ENCODE measurements at regions not wholly inside any gene's neighbourhood (a gene's known extent, or its start where the extent isn't known, plus 50 kb on each side); places are given as distances from the start of the nearest gene placed in this dataset.

GRCh38 chr5:57855831-57856230 is 373.2 kb upstream of the ACTBL2 start:
- no peaks in the 10 kb centered on the region for H3K9me3 Mint-ChIP-seq
- H3K4me1 Mint-ChIP-seq = no peaks in the 10 kb centered on the region
- no peaks in the 10 kb centered on the region for H3K36me3 Mint-ChIP-seq
- no peak for DNase-seq
- CTCF ChIA-PET = no interaction called here
- H3K27me3 Mint-ChIP-seq = no peaks in the 10 kb centered on the region
- H3K4me3 Mint-ChIP-seq = no peak overlapping the region
- no peak overlapping the region for H3K27ac Mint-ChIP-seq

GRCh38 chr5:57853929-57854697 is 371.5 kb upstream of the ACTBL2 start:
- H3K27me3 Mint-ChIP-seq = no peaks in the 10 kb centered on the region
- no peak for DNase-seq
- no peak overlapping the region for H3K27ac Mint-ChIP-seq
- CTCF ChIA-PET = no interaction called here
- H3K4me1 Mint-ChIP-seq = no peaks in the 10 kb centered on the region
- H3K36me3 Mint-ChIP-seq = no peaks in the 10 kb centered on the region
- no peak overlapping the region for H3K4me3 Mint-ChIP-seq
- no peaks in the 10 kb centered on the region for H3K9me3 Mint-ChIP-seq

GRCh38 chr5:57850109-57850508 is 367.5 kb upstream of the ACTBL2 start:
- H3K4me3 Mint-ChIP-seq = no peak overlapping the region
- H3K27me3 Mint-ChIP-seq = no peaks in the 10 kb centered on the region
- CTCF ChIA-PET = no interaction called here
- no peak overlapping the region for H3K27ac Mint-ChIP-seq
- H3K4me1 Mint-ChIP-seq = no peaks in the 10 kb centered on the region
- H3K36me3 Mint-ChIP-seq = no peaks in the 10 kb centered on the region
- no peak for DNase-seq
- no peaks in the 10 kb centered on the region for H3K9me3 Mint-ChIP-seq

GRCh38 chr5:57845025-57845424 is 362.4 kb upstream of the ACTBL2 start:
- no peak for DNase-seq
- H3K27me3 Mint-ChIP-seq = no peaks in the 10 kb centered on the region
- CTCF ChIA-PET = no interaction called here
- no peak overlapping the region for H3K4me3 Mint-ChIP-seq
- no peaks in the 10 kb centered on the region for H3K4me1 Mint-ChIP-seq
- H3K9me3 Mint-ChIP-seq = no peaks in the 10 kb centered on the region
- H3K27ac Mint-ChIP-seq = no peak overlapping the region
- no peaks in the 10 kb centered on the region for H3K36me3 Mint-ChIP-seq

DNA sequence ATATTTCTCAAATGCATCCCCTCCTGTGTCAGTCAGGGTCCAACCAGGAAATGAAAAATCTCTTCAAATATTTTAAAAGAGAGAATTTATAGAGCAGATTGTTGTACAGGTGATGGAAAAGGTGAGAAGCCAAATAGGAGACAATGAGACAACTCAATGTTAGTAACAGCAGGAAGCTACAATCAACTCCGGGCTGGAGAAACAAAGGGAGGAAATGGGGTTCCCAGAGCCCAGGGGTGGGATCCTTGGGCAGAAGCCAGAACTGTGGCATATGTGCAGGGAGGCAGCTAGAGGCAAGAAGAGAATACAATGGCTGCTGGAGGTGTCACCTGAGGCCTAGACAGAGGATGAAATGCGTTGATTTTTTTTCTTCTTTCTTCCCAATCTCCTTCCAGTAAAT is 361.8 kb upstream of the ACTBL2 start:
- H3K27me3 Mint-ChIP-seq = no peaks in the 10 kb centered on the region

DNA sequence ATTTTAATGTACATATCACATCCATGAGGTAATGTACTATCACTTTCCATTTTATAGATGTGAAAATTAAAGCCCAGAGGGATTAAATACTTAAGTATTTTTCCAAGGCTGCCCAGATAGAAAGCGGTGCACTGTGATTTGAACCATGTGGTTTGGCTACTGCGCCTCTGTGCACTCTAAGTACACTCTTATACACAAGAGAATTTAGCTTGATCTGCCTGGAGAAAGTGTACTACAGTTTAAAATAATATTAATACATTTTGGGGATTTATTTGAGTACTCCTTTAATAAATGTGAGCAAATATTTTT is 360.4 kb upstream of the ACTBL2 start:
- CTCF ChIA-PET = no interaction called here
- no peak for DNase-seq
- Mint-ChIP-seq H3K27me3 (no peaks in the 10 kb centered on the region), H3K9me3 (no peaks in the 10 kb centered on the region), H3K27ac (no peak overlapping the region), H3K36me3 (no peaks in the 10 kb centered on the region), H3K4me3 (no peak overlapping the region), H3K4me1 (no peaks in the 10 kb centered on the region)

More for the DNA sequence above, 361.8 kb upstream of the ACTBL2 start:
- Mint-ChIP-seq H3K4me1 (no peaks in the 10 kb centered on the region), H3K36me3 (no peaks in the 10 kb centered on the region), H3K4me3 (no peak overlapping the region), H3K9me3 (no peaks in the 10 kb centered on the region), H3K27ac (no peak overlapping the region)
- no peak for DNase-seq
- CTCF ChIA-PET = no interaction called here

GRCh38 chr5:57842364-57843058 is 359.9 kb upstream of the ACTBL2 start:
- Mint-ChIP-seq H3K4me3 (no peak overlapping the region), H3K27ac (no peak overlapping the region), H3K9me3 (no peaks in the 10 kb centered on the region), H3K36me3 (no peaks in the 10 kb centered on the region), H3K4me1 (no peaks in the 10 kb centered on the region), H3K27me3 (no peaks in the 10 kb centered on the region)
- CTCF ChIA-PET = no interaction called here
- DNase-seq = no peak

DNA sequence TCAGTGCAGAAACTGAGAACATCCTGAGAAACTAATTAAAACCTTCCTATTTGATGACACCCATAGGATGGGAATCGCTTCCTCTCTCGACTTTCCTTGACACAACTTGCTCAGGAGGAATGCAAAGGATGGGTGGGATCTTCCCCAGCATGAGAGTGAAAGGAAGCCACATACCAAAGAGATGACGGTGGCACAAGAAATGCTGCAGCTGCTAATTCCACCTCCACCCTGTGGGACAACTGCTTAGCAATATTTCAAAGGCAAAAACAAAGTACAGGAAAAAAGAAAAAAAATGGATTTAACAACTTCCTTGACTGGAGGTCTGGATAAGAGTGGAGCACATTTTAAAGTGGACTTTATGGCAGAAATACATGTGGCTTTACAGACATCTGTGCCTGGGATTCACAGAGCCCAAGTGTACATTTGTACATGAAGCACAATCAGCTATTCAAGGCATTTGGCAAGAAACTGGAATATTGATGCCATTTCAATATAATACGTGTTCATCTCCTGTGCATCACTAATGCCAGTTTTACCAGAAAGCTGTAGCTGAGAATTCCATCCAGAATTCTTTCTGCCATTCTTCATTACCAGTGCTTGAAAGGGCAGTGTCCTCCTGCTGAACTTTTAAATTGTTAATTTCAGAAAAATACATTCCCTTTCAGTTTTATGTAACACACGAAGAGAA is 359.2 kb upstream of the ACTBL2 start:
- H3K36me3 Mint-ChIP-seq = no peaks in the 10 kb centered on the region
- H3K9me3 Mint-ChIP-seq = no peaks in the 10 kb centered on the region
- H3K27ac Mint-ChIP-seq = no peak overlapping the region
- H3K4me1 Mint-ChIP-seq = no peaks in the 10 kb centered on the region
- CTCF ChIA-PET = no interaction called here
- DNase-seq = no peak
- no peak overlapping the region for H3K4me3 Mint-ChIP-seq
- no peaks in the 10 kb centered on the region for H3K27me3 Mint-ChIP-seq

DNA sequence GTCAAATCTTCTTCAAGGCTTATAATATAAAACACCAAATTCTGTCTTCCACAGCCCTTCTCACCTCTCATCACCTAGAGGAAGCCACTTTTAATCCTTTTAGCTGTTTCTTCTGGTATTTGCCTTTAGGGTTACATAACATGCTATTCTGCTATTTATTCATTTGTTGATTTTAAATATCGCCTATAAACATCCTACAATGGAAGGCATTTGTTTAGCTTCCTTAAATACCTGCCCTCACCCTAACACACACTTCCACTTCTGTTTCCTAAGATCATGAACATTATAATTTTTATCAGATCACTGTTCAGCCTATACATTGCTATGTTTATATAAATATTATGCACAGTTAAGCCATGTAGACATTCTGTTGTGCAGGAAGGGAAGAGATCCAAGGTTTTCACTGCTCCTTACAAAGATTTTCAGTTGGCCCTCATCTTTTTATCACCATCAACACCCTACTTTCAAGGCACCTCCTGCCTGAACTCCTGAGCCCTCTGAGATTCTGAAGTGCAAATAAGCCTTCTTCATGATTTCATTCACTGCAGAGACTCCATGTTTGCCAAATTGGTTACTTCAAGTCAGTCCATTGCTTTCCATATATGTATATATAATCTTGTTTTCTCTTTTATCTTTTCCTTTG is 356.9 kb upstream of the ACTBL2 start:
- CTCF ChIA-PET = no interaction called here
- Mint-ChIP-seq H3K9me3 (no peaks in the 10 kb centered on the region), H3K27ac (no peak overlapping the region), H3K4me1 (no peaks in the 10 kb centered on the region), H3K4me3 (no peak overlapping the region), H3K27me3 (no peaks in the 10 kb centered on the region), H3K36me3 (no peaks in the 10 kb centered on the region)
- DNase-seq = no peak

DNA sequence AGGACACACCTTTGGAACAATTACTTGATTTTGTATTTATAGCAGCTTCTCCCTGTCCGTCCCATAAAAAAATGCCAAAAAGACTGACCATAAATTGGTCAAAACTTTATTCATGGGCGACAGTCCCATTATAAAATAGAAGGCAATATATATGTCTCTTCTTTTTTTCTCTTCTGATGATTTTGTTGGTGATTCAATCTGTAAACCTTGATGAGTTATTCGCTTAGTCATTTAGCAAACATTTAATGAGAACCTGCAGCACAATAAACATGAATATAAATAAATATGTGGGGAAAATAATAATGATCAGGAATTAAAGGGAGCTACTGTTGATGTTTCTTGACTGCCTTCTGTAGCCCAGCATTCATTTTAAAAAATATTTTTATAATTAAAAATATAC is 356.4 kb upstream of the ACTBL2 start:
- DNase-seq = no peak
- Mint-ChIP-seq H3K36me3 (no peaks in the 10 kb centered on the region), H3K27ac (no peak overlapping the region), H3K4me1 (no peaks in the 10 kb centered on the region), H3K9me3 (no peaks in the 10 kb centered on the region), H3K4me3 (no peak overlapping the region), H3K27me3 (no peaks in the 10 kb centered on the region)
- CTCF ChIA-PET = no interaction called here

- DNase-seq = no peak
- Mint-ChIP-seq H3K36me3 (no peaks in the 10 kb centered on the region), H3K27me3 (no peaks in the 10 kb centered on the region), H3K9me3 (no peaks in the 10 kb centered on the region), H3K4me3 (no peak overlapping the region), H3K4me1 (no peaks in the 10 kb centered on the region), H3K27ac (no peak overlapping the region)
- CTCF ChIA-PET = no interaction called here
Observed at GRCh38 chr5:57836921-57837320, 354.3 kb upstream of the ACTBL2 start.

DNA sequence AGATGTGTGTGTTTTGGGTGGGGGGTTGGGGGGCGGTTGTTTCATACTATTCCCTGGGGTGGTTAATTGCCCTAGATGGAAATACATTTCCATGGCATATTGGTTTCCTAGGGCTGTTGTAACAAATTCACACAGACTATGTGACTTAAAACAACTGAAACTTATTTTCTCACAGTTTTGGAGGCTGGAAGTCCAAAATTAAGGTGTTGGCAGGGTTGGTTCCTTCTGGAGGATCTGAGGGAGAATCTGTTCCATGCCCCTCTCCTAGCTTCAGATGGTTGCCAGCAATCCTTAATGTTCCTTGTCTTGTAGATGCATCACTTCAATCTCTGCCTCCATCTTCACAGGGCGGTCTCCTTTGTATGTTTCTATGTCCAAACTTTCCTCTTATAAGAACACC is 353.7 kb upstream of the ACTBL2 start:
- H3K4me3 Mint-ChIP-seq = no peak overlapping the region
- H3K4me1 Mint-ChIP-seq = no peaks in the 10 kb centered on the region
- no peaks in the 10 kb centered on the region for H3K27me3 Mint-ChIP-seq
- no peaks in the 10 kb centered on the region for H3K36me3 Mint-ChIP-seq
- CTCF ChIA-PET = no interaction called here
- H3K9me3 Mint-ChIP-seq = no peaks in the 10 kb centered on the region
- H3K27ac Mint-ChIP-seq = no peak overlapping the region
- no peak for DNase-seq

- Mint-ChIP-seq H3K27me3 (no peaks in the 10 kb centered on the region), H3K9me3 (no peaks in the 10 kb centered on the region), H3K4me3 (no peak overlapping the region), H3K36me3 (no peaks in the 10 kb centered on the region), H3K4me1 (no peaks in the 10 kb centered on the region), H3K27ac (no peak overlapping the region)
- CTCF ChIA-PET = no interaction called here
- DNase-seq = no peak
Observed at GRCh38 chr5:57834829-57835608, 352.4 kb upstream of the ACTBL2 start.

DNA sequence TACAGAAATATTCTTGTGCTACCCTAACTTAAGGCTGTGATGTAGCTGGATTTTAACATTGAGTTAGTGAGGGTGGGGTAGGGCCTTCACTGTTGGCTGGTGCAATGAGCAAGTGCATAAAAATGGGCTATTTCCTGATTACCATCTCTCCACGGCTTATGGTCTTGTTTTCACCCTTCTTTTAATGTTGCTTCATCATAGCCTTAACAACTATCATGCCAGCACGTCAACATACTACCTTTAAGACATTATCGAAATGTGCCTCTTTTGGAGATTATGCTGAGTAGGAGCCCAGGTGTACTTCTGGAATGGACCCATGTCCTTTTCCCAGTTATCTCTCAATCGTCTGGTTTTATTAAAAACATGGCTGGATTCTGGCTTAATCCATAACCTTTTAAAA is 350.9 kb upstream of the ACTBL2 start:
- H3K27me3 Mint-ChIP-seq = no peaks in the 10 kb centered on the region
- CTCF ChIA-PET = no interaction called here
- no peak overlapping the region for H3K27ac Mint-ChIP-seq
- H3K36me3 Mint-ChIP-seq = no peaks in the 10 kb centered on the region
- no peak overlapping the region for H3K4me3 Mint-ChIP-seq
- no peaks in the 10 kb centered on the region for H3K9me3 Mint-ChIP-seq
- H3K4me1 Mint-ChIP-seq = no peaks in the 10 kb centered on the region
- no peak for DNase-seq

Data from activated naive CD4-positive, alpha-beta T cell treated with anti-CD3 and anti-CD28 coated beads, Interleukin-2, amount 10 ng/mL, durations not matched to agents 7 days and 5 days (primary cell).